HG02759 (cell line): ENCODE measurements at regions not wholly inside any gene's neighbourhood (a gene's known extent, or its start where the extent isn't known, plus 50 kb on each side); places are given as distances from the start of the nearest gene placed in this dataset.

Experiments used
- ATAC-seq: cut with Tn5 transposase; IDR thresholded peaks from one replicate; pipeline ENCODE4 v1.9.1; 2021; ENCODE audit warnings: mild to moderate bottlenecking, moderate library complexity; ENCODE audit not compliant: unreplicated experiment

DNA sequence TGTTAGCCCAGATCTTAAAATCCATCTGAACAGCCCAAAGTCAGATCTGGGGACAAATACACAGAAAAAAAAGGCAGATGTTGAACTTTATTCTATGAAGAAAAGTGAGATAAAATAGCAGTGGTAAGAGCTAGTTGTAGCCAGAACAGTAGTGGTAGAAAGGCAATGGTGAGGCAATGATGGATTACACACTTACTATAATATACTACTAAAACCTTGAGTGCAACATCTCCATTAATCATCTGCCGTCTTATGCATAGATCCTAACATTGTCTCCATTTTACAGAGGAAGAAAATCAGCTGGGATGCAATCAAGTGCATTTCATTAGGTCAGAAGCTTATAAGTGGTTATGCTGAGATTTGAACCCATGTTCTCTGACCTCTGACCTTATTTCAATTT is 699.6 kb downstream of the CDH11 start:
- ATAC-seq: no peak

DNA sequence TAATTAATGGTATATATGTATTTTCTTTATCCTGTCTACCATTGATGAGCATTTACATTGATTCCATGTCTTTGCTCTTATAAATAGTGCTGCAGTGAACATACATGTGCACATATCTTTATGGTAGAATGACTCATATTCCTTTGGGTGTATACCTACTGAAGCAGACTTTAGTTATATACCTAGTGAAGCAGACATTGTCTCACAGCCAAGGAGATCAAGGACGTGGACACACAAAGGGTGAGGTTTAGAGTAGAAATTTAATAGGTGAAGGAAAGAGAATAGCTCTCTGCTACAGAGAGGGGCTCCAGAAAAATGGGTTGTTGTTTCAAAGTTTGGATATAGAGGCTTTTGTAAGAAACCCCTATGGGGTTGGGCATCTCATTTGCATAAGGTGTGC is 700.3 kb downstream of the CDH11 start:
- ATAC-seq: no peak

DNA sequence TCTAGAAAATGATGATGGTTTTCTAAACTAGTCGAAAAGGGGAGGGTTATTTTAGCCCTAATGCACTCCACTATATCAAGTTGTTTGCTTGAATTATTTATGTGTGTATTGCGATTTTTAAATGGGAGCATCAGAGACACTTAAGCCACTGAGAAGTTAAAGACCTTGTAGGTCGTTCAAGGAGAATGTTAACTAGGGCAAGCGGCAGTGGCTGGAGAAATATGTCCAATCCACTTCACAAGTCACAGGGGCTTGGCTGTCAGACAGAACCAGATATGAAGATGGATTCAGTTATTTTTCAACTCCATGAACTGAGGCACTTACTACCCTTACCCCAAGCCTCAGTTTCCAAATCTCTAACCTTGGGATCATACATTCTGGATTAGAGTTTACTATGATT is 702.0 kb downstream of the CDH11 start:
- ATAC-seq: no peak

DNA sequence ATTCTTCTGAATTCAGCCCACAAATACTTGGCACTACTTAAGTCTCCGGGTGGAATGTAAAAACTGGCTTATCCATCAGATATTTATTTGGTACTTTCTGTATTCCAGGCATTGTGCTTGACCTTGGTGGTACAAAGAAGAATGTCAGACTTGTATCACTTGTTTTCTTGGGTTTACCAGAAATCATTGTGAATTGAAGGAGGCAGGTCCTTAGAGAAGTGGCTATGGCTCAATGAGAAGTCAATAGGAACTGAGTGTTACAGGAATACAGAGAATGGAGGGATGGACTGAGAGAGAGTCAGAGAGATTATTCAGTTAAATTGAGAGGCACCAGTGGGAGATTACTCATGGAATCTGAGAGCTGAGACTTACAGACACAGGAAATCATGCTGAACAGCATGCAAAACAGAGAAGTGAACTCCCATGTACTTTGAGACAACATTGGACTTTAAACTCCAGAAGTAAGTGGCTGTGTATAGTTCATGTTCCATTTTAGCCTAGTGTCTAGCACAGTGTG is 704.1 kb downstream of the CDH11 start:
- no peak for ATAC-seq

DNA sequence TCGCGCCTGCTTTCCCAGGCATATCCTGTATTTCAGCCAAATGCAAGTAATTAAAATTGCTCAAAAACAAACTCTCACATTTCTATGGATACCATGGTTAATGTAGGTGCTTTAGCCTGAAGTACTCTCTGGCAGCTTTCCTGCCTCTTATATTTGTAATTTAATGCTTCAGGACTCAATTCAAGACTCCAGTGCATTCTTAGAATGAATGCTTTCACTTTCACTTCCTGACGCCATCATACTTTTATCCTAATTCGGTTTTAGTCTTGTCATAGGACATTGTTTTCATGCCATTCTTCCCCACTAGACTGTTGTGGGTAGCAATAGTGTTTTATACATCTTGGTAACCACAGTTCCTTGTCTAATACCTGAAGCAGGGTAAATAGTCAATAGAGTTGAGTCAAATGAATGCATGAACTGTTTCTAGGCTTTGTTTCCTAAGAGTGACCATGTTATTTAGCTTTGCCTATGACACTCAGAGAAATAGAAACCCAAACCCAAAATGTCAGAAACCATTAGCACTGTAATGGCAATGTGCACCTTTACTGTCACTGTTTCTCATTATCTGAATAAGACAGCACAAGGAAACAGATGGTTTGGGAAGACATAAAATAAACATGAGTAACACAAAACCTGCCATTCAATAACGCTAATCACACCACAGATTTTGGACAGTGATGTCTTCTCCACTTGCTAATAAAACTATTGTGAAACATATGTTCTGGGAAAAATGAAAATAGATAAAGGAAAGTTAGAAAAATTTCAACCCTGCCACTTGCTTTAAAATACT is 705.5 kb downstream of the CDH11 start:
- no peak for ATAC-seq

DNA sequence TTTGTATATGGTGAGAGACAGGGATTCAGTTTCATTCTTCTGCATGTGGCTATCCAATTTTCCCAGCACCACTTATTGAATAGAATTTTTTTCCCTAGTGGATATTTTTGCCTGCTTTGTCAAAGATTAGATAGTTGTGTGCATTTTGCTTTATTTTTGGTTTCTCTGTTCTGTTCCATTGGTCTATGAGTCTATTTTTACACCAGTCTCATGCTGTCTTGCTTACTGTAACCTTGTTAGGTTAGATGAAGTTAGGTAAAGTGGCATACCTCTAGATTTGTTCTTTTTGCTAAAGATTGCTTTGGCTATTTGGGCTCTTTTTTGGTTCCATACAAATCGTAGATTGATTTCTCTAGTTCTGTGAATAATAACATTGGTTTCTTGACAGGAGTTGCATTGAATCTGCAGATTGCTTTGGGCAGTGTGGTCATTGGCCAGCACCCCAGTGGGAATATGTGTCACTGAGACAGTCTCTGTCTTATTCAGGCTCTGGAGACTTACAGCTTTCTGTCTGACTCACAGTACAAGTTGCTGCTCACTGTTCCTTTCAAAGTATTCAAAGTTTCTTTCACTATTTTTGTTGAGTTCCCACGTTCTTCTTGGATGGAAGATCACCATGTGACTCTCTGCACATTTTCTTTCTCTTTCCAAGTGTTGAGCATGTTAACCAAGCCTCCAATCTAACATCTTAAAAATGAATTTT is 709.1 kb downstream of the CDH11 start:
- no peak for ATAC-seq

DNA sequence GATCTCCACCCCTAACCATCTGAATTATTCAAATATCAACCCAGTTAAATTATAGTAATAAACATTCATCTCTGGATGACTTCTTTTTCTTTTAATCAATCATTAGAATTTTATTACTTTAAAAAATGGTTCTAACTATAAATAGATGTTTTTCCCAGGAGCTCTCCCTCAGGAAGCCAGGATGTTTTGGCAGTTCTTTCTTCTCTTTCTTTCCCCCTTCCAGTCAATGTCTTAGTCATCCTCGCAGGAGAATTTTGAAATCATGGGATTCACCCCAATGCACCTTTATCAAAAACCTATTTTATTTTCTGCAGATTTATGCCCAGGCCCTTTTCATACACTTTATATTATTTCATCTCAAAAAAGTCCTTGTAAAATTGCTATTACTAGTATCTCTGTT is 711.6 kb downstream of the CDH11 start:
- no peak for ATAC-seq

DNA sequence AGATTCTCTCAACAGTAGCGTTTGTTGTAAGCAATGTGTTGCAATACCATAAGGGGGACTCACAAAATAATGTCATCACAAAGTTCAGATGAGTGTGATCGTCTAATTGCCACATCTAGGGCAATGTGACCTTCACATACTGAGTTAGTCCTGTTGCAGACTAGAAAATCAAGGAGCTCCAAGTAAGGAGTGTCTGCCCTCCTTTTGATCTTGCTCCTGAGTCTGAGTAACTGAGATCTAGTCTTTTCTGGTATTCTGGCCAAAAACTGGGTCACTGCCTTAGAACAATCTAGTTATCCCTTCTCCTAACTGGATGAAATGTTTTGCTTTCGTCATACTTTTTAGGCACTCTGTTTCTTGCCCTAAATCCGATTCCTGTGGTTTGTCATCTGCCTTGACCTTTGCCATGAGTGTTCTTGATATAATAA is 712.1 kb downstream of the CDH11 start:
- no peak for ATAC-seq

DNA sequence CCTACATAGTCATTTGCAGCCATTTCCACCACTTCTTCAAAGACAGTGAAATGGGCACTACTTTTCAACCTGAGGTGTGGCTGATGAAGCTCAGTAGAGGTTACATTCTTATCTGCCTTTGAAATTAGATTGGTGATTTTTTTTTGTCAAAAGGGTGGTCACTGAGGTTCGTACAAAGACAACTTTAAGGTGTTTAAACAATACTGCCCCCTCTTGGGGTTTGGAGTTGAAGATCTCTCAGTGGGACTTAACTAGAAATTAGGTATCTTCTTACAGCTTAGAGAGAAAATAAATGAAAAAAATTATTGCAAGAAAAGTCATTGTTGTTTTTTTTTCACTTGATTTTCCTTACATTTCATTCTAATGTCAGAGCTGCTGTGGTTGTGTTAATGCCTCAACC is 713.2 kb downstream of the CDH11 start:
- no peak for ATAC-seq

DNA sequence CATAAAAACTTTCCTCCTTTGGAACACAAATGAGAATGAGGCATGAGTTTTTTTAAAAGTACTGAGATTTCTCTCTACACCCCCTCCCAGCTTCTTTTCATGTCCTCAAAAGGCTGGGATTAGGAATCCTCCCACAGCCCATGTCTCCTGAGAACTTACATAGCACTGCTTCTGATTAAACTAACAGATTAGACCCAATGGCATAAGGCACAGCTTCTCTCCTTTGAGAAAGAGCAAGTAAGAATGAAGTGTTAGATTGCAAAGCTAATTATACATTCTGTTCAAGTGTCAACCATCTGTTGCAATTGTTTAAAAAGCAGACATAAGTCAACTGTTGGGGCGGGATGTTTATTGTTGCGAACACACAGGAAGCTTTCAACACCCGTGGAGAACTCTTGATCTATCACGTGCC is 715.1 kb downstream of the CDH11 start:
- ATAC-seq: no peak

DNA sequence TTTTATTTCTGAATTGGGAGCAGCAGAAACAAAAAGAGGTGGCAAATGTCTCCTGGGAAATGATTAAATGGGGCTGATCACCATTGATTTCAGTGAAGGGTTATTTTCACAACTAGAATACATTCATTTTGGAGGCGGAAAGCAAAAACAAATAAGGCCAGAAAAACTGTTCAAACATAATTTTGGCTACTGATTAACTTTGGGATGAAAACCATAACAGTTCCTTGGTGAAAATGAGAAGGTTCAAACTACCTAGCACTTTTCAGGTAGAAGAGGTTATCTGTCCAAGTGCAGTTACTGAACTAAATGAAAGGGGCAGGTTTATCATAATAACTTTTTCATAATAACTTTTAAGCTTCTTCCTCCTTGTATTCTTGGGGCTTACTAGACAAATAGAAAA is 718.5 kb downstream of the CDH11 start:
- no peak for ATAC-seq

DNA sequence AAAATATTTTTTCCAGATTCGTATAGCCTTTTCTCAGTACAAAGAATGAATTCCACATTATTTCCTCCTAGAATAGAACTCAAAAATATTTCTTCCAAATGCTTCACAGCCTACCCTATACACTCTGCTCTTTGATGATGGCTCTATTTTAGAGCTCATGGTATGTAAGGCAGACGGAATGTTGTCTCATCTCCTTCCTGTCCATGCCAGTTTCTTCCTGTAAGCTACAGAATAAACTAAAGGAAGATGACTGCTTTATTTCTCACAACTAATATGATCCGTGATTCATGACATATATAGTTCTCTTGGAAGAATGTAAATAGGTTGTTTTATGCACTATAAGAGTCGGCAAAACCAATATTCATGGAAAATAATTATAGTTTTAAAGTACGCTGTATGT is 723.1 kb downstream of the CDH11 start:
- no peak for ATAC-seq

DNA sequence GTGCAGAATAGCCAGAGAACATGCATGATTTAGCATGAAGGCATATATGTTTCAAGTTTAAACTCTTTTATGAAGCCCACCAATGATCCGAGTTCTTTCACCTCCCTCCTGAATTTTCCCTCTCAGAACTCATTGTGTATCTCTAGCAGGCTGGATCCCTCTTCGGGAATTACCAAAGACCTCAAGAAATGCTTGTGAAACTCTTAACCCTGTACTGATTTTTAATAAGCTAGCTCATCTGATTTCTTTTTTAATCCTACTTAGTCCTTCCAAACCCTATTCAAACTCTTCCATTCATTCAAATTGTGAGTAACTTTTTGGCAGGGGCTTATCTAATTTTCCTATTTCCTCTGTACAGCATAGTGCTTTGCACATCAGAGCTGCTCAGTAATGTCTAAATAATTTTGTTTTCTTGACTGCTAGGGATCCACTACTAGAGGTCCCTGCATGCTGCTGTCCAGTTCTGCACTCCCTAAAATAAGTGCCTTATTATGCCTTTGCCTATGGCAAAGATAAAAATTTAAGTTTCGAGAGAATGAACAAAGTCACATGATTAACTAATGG is 723.8 kb downstream of the CDH11 start:
- ATAC-seq: no peak

DNA sequence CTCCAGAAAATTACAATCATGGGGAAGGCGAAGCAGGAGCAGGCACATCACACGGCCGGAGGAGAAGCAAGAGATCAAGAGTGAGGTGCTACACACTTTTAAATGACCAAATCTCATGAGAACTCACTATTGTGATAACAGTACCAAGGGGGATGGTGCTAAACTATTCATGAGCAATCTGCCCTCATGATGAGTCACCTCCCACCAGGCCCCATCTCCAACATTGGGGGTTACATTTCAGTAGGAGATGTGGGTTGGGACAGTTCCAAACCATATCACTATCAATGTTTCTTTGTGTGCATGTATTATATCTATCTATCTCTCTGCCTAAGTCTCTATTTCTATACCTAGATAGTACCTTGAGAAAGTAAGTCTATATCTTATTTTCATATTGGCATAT is 724.8 kb downstream of the CDH11 start:
- no peak for ATAC-seq

DNA sequence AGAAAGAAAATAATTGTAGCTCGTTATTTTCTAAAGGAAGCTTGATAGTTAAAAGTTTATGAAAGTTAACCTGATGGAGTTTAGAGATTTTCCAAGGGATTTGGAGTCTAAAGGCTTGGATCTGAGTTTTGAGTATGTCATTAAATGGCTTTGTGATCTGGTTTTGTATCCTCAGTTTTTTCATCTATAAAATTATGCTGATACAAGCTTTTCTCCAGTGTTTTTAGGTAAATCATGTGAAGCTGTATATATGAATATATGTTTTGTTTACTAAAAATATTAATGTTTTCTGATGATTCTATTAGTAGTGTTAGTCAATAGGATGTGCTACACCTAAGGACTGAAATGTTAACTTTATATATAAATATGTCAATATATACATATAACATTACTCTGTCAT is 727.8 kb downstream of the CDH11 start:
- no peak for ATAC-seq

DNA sequence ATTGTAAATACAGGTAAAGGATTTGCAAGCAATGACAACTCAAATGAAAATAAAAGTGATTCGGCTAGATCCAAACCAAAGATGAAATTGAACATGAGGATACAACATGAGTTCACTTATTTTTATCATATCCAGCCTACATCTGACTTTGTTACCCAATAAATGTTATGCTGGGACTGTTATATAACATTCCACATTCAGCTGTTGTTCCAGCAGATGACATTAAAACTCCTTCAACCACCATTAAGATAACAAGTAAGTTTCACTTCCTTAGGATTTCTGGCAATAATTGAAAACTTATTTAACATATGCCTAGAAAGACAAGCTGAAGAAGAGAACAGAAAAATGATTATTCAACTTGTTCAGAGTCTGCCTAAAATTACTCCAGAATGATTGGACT is 729.4 kb downstream of the CDH11 start:
- ATAC-seq: no peak

DNA sequence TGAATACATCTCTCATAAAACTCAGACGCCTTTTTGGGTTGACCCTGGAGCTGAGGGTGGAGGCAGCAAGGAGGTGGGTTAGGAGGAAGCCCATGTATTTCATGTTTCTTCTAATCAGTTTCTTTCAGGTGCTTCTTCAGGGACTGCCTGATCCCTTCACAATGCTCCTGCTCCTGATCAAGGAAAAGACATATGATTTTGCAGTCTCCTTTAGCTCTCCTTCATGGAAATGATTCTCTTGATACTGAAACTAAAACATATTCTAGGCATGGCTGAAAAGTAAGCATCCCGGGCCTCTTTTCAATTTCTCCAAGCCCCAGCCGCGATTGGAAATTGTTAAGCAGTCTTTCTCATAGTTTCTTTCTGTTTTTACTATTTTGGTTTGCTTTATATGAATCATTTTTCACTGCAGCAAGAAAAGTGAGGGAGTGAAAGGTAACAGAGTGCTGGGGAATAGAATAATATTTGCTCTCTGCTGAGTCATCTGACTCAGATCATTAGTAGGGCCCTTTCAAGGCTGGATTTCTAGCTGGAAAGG is 730.7 kb downstream of the CDH11 start:
- ATAC-seq: no peak

DNA sequence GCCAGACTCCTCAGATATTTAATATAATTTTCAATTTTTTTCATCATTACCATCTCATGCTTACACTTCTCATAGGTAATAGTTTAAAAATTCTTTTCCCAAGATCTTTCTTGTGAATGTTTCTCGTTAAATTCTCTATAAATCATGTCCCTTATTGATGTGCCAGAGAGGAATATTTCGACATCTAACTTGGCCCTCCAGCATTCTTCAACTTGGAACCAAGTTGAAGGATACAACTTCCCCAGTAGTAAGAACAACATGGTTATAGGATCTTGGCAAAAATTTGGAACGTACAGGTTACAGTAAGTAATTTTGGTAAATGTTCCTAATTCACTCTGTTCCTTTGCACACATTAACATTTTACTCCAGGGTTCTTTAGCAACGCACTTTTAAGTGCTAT is 731.8 kb downstream of the CDH11 start:
- no peak for ATAC-seq

DNA sequence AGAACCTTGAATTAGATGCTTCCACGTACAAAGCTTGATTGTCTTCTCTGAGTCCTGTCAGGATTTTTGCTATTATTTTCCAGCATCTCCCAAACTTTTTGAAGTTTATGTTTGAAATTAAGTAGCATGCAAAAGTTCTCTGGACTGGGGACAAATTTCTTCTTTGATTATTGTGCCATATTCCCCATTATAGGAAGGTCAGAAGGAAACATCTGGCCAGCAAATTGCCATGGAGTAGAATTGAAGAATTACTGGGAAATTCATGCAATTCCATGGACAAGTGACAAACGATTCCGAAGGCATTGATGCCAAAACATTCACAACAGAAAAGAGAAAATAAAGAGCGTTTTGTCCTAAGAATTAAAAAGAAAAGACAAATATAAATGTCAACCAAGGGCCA is 737.2 kb downstream of the CDH11 start:
- no peak for ATAC-seq

DNA sequence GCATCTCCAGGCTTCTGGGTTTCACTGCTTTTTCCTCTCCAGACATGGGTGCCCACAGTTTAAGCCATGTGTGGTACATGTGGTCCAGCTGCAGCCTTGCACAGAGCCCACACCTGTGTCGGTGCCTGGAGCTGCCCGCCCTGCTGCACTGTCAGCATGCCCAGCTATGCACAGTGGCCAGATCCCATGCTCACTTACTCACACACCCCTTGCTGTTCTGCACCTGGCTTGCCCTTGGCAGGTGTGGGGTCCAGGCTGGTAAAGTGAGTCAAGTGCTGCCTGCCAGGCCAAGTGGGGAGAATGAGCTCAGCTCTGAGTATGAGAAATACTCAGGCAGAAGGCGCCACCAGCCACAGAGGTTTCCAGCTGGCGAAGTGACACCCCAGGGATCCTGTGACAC is 739.9 kb downstream of the CDH11 start:
- no peak for ATAC-seq

DNA sequence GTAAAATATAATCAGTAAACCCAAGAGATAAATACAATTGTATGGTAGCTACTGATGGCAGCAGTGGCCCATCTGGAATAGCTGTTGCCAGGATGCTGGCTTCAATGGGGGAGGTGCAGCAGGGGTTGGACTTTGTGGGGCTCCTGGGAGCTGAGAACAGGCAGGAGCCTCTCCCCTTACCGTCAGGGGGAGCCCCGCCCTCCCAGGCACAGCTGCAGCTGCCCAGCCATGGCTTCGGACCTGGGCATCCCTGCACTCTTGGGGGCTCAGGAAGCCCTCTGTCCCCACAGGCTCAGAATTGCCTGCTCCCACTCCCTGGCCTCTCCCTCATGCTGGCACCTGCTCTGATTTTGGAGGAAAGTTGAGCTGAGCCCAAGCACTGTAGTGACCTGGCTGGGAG is 741.1 kb downstream of the CDH11 start:
- ATAC-seq: no peak
